ENCODE measurements at regions not wholly inside any gene's neighbourhood (a gene's known extent, or its start where the extent isn't known, plus 50 kb on each side); places are given as distances from the start of the nearest gene placed in this dataset.

- WGBS, 10 experiments = 66 to 100% (median 93%) methylated on average over 1 to 3 of the region's 3 CpGs; no CpG with 5 or more reads in 3 of the 10 experiments
- Histone ChIP-seq H3K4me1 (replicated peaks in 1 of 2) (peaks cover 0 to 3% of the 10 kb centered on the region in 2 donors), H3K27ac (no peak overlapping the region), H3K4me3 (no peak overlapping the region)
- in situ Hi-C loops (cut with MboI; ENCODE audit: low pct_unique_long_range_greater_than_20kb in 2 of 9, low sequenced_read_pairs in 9 of 9, unreplicated experiment in 9 of 9) = no loop called here
- no peak for ATAC-seq (replicated peaks in 6 of 8)
These were observed 502.9 kb upstream of the THBS1 start for GRCh38 chr15:39078026-39078425.

DNA sequence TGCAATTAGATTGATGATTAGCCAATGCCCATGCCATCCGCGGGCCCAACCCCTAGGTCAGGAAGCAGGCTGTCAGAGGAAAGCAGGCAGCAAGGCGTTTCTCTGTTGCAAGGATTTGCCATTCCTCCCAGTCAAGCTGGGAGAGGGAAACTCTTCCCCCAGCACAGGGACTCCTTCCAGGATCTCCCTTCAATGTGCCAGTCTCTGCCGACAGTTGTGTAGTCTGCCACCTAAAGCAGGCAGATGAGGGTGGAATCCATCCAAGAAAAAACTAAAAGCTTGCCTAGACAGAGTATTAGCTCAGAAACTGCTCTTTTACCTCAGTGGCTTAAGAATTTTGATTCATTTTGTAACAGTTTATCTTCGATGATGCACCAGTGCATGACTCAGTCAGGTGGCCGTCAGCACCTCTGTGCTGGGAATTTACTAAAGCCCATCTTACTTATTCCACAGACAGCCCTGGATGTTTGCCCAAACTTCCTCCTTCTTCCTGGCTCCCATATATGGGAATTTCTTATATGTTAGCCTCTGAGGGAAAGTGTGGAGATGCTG is 501.5 kb upstream of the THBS1 start:
- H3K4me3 ChIP-seq = no peak overlapping the region
- 18 to 91% (median 68%) methylated on average over 2 to 5 of the region's 6 CpGs; no CpG with 5 or more reads in 3 of the 10 experiments for WGBS, 10 experiments
- peak in 1 of 8 experiments; percentile 23 for ATAC-seq (replicated peaks in 6 of 8)
- in situ Hi-C loops (cut with MboI; ENCODE audit: low pct_unique_long_range_greater_than_20kb in 2 of 9, low sequenced_read_pairs in 9 of 9, unreplicated experiment in 9 of 9) = no loop called here
- H3K27ac ChIP-seq = no peak overlapping the region
- H3K4me1 ChIP-seq (replicated peaks in 1 of 2) = peaks cover 0 to 3% of the 10 kb centered on the region in 2 donors

DNA sequence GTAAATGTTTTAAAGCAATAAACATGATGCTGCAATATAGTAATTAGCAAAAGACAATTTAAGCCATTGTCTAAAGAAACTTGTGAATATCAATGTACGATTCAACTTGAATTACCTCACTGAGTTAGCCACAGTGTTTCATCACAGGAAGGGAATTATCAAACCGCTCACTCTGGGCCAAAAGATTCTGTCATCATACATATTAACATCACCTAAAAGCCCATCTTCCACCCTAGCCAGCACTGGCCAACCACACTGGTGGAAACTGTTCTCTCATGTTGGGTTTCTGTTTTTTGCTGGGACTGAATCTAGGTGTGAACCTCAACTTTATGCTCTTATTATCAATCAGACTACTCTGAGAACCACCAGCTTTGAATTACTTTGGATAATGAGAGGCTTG is 497.7 kb upstream of the THBS1 start:
- WGBS, 10 experiments = 57 to 100% (median 100%) methylated on average over 1 to 2 of the region's 2 CpGs; no CpG with 5 or more reads in 3 of the 10 experiments
- no peak overlapping the region for H3K27ac ChIP-seq
- H3K4me3 ChIP-seq = no peak overlapping the region
- no peak for ATAC-seq (replicated peaks in 6 of 8)
- in situ Hi-C loops (cut with MboI; ENCODE audit: low pct_unique_long_range_greater_than_20kb in 2 of 9, low sequenced_read_pairs in 9 of 9, unreplicated experiment in 9 of 9) = no loop called here
- peaks cover 3 to 9% of the 10 kb centered on the region in 2 donors for H3K4me1 ChIP-seq (replicated peaks in 1 of 2)

- peaks cover 0 to 9% of the 10 kb centered on the region in 2 donors for H3K4me1 ChIP-seq (replicated peaks in 1 of 2)
- WGBS, 10 experiments = 10 to 100% (median 55%) methylated on average over 2 to 12 of the region's 12 CpGs
- in situ Hi-C loops (cut with MboI; ENCODE audit: low pct_unique_long_range_greater_than_20kb in 2 of 9, low sequenced_read_pairs in 9 of 9, unreplicated experiment in 9 of 9) = no loop called here
- no peak overlapping the region for H3K4me3 ChIP-seq
- ATAC-seq (replicated peaks in 6 of 8) = peak in 6 of 8 experiments; percentile 25 to 84 (median 44)
- no peak overlapping the region for H3K27ac ChIP-seq
These were observed 496.0 kb upstream of the THBS1 start for GRCh38 chr15:39084674-39085530.

DNA sequence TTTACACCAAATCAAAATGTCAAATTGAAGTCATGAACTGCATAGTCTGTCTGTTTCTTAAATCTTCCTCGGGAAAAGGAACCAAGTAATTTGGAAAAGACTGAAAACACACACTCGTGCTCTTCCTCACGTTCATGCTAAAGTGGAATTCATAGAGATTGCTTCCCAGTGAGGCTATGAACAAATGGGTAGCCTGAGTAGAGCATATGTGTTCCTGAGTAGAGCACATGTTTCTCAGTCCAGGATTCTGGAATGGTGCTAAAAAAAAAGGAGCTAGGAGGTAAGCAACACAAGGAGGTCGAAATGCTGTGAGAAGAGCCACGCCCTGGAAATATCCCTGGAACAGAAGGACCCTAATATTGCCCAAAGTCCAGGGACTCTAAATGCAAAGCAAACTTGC is 494.2 kb upstream of the THBS1 start:
- Histone ChIP-seq H3K27ac (no peak overlapping the region), H3K4me1 (replicated peaks in 1 of 2) (peaks cover 0 to 9% of the 10 kb centered on the region in 2 donors), H3K4me3 (no peak overlapping the region)
- in situ Hi-C loops (cut with MboI; ENCODE audit: low pct_unique_long_range_greater_than_20kb in 2 of 9, low sequenced_read_pairs in 9 of 9, unreplicated experiment in 9 of 9) = no loop called here
- WGBS, 10 experiments = 14 to 93% (median 77%) methylated on average over 1 to 5 of the region's 5 CpGs
- ATAC-seq (replicated peaks in 6 of 8) = no peak

- in situ Hi-C loops (cut with MboI; ENCODE audit: low pct_unique_long_range_greater_than_20kb in 2 of 9, low sequenced_read_pairs in 9 of 9, unreplicated experiment in 9 of 9) = no loop called here
- no peak overlapping the region for H3K4me3 ChIP-seq
- no peak for ATAC-seq (replicated peaks in 6 of 8)
- peaks cover 0 to 9% of the 10 kb centered on the region in 2 donors for H3K4me1 ChIP-seq (replicated peaks in 1 of 2)
- H3K27ac ChIP-seq = no peak overlapping the region
- 33 to 100% (median 67%) methylated on average over 1 of the region's 1 CpG; no CpG with 5 or more reads in 3 of the 10 experiments for WGBS, 10 experiments
These were observed 492.7 kb upstream of the THBS1 start for GRCh38 chr15:39088156-39088555.

DNA sequence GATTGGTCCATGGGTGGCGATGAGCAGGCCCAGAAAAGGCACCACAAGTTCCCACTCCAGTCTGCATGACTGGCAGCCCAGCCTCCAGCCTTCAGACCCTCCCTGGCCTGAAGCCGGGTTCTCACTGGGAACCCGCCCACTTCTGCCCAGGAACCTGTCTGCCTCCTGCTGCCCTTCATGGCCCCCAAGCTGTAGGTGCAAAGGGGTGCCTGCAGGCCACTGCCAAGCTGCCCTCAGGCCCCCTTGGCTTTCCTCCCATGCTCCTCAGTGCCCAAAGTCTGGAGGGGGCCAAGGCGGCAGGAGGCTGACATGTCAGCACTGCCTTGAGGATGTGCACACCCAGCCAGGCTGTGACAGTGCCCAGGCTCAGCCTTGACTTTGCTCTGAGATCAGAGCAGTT is 488.5 kb upstream of the THBS1 start:
- 60 to 71% methylated on average over 1 of the region's 4 CpGs; no CpG with 5 or more reads in 8 of the 10 experiments for WGBS, 10 experiments
- ATAC-seq (replicated peaks in 6 of 8) = no peak
- peaks cover 5 to 12% of the 10 kb centered on the region in 2 donors for H3K4me1 ChIP-seq (replicated peaks in 1 of 2)
- H3K4me3 ChIP-seq = no peak overlapping the region
- in situ Hi-C loops (cut with MboI; ENCODE audit: low pct_unique_long_range_greater_than_20kb in 2 of 9, low sequenced_read_pairs in 9 of 9, unreplicated experiment in 9 of 9) = no loop called here
- H3K27ac ChIP-seq = no peak overlapping the region

DNA sequence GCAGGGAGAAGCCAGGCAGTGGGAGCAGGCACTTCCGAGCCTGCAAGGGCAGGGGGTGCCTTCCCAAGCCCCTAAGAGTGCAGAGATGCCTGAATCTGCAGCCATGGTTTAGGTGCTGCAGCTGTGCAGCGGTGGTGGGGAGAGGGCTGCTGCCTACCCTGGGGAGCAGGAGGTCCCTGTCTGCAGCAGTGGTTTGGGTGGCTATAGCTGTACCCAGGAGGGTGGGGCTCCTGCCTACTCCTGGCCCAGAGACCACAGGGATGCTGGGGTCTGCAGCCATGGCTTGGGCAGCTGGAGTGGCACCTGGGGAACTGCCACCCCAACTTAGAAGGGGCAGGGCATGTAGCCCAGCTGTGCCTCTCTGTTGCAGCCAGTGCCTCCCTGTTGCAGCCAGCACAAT is 488.1 kb upstream of the THBS1 start:
- no peak overlapping the region for H3K27ac ChIP-seq
- 40 to 100% (median 100%) methylated on average over 1 of the region's 2 CpGs; no CpG with 5 or more reads in 7 of the 10 experiments for WGBS, 10 experiments
- no peak for ATAC-seq (replicated peaks in 6 of 8)
- in situ Hi-C loops (cut with MboI; ENCODE audit: low pct_unique_long_range_greater_than_20kb in 2 of 9, low sequenced_read_pairs in 9 of 9, unreplicated experiment in 9 of 9) = no loop called here
- H3K4me3 ChIP-seq = no peak overlapping the region
- H3K4me1 ChIP-seq (replicated peaks in 1 of 2) = peaks cover 5 to 12% of the 10 kb centered on the region in 2 donors

DNA sequence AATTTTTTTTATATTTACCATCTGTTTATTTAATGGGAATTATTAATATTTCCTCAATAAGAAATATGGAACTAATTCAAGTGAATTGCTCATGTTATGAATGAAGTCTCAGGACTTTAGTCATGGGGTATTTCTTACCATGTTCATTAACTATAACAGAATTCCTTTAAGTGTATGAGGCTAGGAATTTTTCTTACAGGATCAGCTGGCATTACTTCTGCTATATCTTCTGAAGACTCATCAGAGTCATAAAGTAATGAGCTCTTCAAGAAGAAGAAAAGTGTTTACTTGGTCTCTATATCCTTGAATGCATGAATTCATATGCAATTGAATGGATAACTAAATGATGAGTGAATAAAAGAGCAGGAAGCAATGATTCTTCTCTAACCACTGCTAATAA is 486.8 kb upstream of the THBS1 start:
- H3K27ac ChIP-seq = no peak overlapping the region
- H3K4me1 ChIP-seq (replicated peaks in 1 of 2) = peaks cover 5 to 12% of the 10 kb centered on the region in 2 donors
- in situ Hi-C loops (cut with MboI; ENCODE audit: low pct_unique_long_range_greater_than_20kb in 2 of 9, low sequenced_read_pairs in 9 of 9, unreplicated experiment in 9 of 9) = no loop called here
- no peak for ATAC-seq (replicated peaks in 6 of 8)
- H3K4me3 ChIP-seq = no peak overlapping the region

GRCh38 chr15:39095218-39095879 is 485.5 kb upstream of the THBS1 start:
- Histone ChIP-seq H3K27ac (peak overlapping the region in 1 of 2 donors; percentile 39), H3K4me3 (no peak overlapping the region), H3K4me1 (replicated peaks in 1 of 2) (peaks cover 5 to 12% of the 10 kb centered on the region in 2 donors)
- 39 to 90% (median 76%) methylated on average over 1 to 7 of the region's 8 CpGs; no CpG with 5 or more reads in 2 of the 10 experiments for WGBS, 10 experiments
- ATAC-seq (replicated peaks in 6 of 8) = peak in 3 of 8 experiments; percentile 10 to 32 (median 30)
- in situ Hi-C loops (cut with MboI; ENCODE audit: low pct_unique_long_range_greater_than_20kb in 2 of 9, low sequenced_read_pairs in 9 of 9, unreplicated experiment in 9 of 9) = no loop called here

DNA sequence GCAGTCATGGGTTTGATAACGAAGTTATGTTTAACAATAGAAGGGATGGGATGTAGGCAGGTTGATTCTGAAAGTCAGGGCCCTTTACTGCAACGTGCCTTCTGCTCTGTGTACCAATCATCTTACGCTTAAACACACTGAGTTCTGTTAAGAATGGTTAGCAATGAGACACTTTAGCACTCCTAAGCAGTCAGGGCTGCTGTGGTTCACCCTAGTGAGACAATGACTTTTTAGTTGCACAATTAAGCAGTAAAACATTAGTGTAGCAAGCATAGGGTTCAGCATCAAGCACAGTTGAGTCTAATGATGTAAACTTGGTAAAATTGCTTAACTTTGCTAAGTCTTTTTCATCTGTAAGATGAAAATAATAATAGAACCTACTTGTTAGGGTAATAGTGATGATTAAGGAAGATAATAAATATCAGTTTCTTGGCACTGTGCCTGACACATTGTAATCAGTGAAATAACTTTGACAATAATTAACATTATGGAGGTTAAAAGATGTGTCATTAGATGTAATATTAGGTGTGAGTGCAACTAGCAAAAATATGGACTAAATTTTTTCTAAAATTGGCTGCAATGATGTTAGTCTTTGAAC is 484.2 kb upstream of the THBS1 start:
- ATAC-seq (replicated peaks in 6 of 8) = no peak
- peaks cover 5 to 12% of the 10 kb centered on the region in 2 donors for H3K4me1 ChIP-seq (replicated peaks in 1 of 2)
- WGBS, 10 experiments = 35 to 89% (median 66%) methylated on average over 1 to 3 of the region's 3 CpGs; no CpG with 5 or more reads in 4 of the 10 experiments
- in situ Hi-C loops (cut with MboI; ENCODE audit: low pct_unique_long_range_greater_than_20kb in 2 of 9, low sequenced_read_pairs in 9 of 9, unreplicated experiment in 9 of 9) = no loop called here
- no peak overlapping the region for H3K27ac ChIP-seq
- no peak overlapping the region for H3K4me3 ChIP-seq

GRCh38 chr15:39099524-39099923 is 481.4 kb upstream of the THBS1 start:
- 20 to 100% (median 75%) methylated on average over 1 to 2 of the region's 2 CpGs; no CpG with 5 or more reads in 3 of the 10 experiments for WGBS, 10 experiments
- ATAC-seq (replicated peaks in 6 of 8) = no peak
- no peak overlapping the region for H3K27ac ChIP-seq
- H3K4me3 ChIP-seq = no peak overlapping the region
- in situ Hi-C loops (cut with MboI; ENCODE audit: low pct_unique_long_range_greater_than_20kb in 2 of 9, low sequenced_read_pairs in 9 of 9, unreplicated experiment in 9 of 9) = no loop called here
- peaks cover 5 to 8% of the 10 kb centered on the region in 2 donors for H3K4me1 ChIP-seq (replicated peaks in 1 of 2)
